ENCODE measurements at regions not wholly inside any gene's neighbourhood (a gene's known extent, or its start where the extent isn't known, plus 50 kb on each side); places are given as distances from the start of the nearest gene placed in this dataset.

GRCh38 chr10:37721100-37721499 lies 136.3 kb downstream of the ZNF248 start:
- TF ChIP-seq EZH2 (IDR thresholded peaks at IDR 0.05; ENCODE audit: low read depth, unreplicated experiment) (no peak), CTCF (conservative IDR thresholded peaks at IDR 0.05; ENCODE audit: low read depth in 2 of 2) (no peak), CREB1 (CRISPR knock-in tag; IDR thresholded peaks at IDR 0.05; ENCODE audit: low read depth) (no peak), ZNF331 (CRISPR knock-in tag; IDR thresholded peaks at IDR 0.05; ENCODE audit: low read depth) (no peak), EZH2phosphoT487 (IDR thresholded peaks at IDR 0.05; ENCODE audit: unreplicated experiment) (no peak)
- TF ChIP-seq, protein P1, sequence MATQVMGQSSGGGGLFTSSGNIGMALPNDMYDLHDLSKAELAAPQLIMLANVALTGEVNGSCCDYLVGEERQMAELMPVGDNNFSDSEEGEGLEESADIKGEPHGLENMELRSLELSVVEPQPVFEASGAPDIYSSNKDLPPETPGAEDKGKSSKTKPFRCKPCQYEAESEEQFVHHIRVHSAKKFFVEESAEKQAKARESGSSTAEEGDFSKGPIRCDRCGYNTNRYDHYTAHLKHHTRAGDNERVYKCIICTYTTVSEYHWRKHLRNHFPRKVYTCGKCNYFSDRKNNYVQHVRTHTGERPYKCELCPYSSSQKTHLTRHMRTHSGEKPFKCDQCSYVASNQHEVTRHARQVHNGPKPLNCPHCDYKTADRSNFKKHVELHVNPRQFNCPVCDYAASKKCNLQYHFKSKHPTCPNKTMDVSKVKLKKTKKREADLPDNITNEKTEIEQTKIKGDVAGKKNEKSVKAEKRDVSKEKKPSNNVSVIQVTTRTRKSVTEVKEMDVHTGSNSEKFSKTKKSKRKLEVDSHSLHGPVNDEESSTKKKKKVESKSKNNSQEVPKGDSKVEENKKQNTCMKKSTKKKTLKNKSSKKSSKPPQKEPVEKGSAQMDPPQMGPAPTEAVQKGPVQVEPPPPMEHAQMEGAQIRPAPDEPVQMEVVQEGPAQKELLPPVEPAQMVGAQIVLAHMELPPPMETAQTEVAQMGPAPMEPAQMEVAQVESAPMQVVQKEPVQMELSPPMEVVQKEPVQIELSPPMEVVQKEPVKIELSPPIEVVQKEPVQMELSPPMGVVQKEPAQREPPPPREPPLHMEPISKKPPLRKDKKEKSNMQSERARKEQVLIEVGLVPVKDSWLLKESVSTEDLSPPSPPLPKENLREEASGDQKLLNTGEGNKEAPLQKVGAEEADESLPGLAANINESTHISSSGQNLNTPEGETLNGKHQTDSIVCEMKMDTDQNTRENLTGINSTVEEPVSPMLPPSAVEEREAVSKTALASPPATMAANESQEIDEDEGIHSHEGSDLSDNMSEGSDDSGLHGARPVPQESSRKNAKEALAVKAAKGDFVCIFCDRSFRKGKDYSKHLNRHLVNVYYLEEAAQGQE (IDR thresholded peaks at IDR 0.05; ENCODE audit: unreplicated experiment): no peak
